GM19351 (cell line): ENCODE measurements at regions not wholly inside any gene's neighbourhood (a gene's known extent, or its start where the extent isn't known, plus 50 kb on each side); places are given as distances from the start of the nearest gene placed in this dataset.

Source experiments
- ATAC-seq: cut with Tn5 transposase; IDR thresholded peaks from one replicate; pipeline ENCODE4 v1.9.1; 2021; ENCODE audit warnings: mild to moderate bottlenecking, moderate library complexity; ENCODE audit not compliant: unreplicated experiment

DNA sequence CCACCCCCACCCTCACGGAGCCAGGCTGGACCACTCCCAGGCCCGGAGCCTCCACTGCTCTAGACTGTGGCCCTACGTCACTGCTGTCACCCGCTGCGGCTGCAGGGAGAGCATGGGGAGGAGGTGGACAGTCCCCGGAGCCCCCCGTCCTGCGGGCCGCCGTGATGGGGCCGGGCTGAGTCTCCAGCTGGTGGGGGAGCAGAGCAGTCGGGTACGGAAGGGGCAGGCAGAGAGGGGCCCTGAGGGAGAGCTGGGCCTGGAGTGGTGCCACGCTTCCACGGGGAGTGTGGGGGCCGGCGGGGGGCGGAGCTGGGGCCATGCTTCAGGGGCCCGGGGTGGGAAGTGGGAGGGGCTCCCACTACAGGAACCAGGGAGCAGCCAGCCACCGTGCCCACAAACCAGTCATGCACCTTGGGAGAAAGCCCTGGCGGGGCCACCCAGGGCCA, 98.9 kb upstream of the KCNK1 start:
- no peak for ATAC-seq

DNA sequence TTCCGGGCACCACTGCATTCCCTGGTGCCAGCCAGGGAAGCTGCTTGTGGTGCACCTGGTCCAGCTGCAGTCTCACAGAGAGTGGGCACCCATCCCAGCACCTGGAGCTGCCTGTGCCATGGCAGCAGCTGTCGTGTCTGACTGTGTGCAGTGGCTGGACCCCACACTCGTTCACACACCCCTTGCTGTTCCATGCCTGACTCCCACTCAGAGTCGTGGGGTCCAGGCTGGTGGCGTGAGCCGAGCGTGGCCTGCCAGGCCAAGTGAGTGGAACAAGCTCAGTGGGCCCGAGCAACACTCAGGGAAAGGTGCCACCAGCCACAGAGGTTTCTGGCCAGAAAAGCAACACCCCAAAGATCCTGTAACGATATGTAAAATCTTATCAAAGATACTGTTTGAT, 97.2 kb upstream of the KCNK1 start:
- ATAC-seq = no peak

DNA sequence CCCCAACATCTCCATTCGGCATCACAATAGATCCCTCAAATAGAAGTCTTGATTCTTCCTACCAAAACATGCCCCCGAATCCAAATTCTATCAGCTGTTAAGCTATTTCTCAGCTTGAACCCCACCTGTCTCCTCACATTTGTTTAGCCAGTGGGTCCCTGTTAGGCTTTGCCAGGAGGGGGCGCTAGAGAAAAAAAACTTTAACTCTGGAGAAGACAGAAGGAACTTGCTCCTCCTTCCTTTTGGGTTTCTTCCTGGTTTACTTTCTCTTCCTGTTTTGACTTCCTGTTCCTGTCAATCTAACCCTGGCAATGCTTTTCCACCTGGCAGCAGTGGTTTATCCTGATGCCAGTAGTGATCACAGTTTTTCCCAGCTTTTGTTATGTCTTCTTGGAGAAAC, 95.6 kb upstream of the KCNK1 start:
- ATAC-seq = peak; percentile 51

DNA sequence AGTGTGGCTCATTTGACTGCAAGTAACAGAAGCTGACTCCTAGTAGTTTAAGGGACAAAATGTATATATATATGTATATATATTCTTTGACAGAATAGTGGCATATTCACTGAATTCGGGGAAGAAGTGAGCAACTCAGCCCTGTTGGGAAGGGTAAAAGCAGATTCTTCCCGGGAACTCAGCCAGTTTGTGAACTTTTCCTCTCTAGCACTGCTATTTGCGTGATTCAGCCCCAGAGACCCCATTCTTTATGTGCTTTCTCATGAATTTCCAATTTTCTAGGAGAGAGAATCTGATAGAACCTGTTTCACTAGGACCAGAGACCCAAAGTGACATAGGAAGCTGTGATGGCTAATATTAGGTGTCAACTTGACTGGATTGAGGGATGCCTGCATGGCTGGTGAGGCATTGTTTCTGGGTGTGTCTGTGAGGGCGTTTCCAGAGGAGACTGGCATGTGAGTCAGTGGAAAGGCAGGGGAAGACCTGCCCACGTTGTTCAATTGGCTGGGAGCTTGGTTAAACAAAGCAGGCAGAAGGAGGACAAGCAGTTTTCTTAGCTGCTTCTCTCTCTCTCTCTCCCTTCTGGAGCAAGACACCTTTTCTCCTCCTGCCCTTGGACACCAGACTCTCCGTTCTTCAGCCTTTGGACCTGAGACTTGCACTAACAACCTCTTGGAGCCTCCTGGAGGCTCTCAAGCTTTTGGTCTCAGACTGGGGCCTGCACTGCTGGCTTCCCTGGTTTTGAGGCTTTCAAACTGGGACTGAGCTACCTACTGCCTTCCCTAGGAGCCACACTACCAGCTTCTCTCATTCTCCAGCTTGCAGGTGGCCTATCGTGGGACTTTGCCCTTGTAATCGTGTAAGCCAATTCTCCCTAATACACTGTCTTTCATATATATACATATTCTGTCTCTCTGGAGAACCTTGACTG, 93.4 kb upstream of the KCNK1 start:
- no peak for ATAC-seq

DNA sequence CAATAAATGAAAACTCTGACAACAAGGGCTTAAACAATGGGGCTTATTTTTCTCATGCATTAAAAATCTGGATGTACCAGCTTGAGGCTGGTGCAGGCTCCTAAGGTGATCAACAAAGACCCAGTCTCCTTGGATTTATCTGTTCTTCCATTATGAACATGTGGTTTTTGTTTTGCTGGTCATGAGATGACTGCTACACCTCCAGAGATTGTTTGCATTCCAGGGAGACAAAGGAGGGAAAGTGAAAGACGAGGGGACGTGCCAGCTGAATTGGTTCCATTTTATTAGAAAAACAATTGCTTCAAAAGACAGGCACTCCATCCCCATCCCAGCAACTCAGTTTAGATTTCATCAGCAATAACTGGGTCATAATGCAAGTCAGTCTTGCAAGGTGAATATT, 90.9 kb upstream of the KCNK1 start:
- no peak for ATAC-seq

DNA sequence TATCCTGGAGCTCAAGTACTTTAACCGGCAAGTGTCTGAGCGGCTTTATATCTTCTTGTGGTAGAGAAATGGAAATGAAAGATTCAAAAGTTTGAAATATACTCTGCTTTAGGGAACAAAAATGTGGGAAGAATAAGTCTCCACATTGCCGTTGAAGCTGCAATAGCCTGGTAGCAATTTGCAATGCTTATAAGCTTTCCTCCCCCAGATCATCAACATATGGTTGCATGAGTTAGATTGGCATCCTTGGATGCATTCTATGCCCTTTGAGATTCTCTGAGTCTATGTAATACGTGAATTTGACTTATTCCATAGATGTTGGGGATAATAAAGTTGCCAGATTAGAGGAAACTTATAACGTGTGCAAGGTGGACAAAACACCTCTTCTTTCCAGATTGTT, 86.1 kb upstream of the KCNK1 start:
- ATAC-seq = no peak

DNA sequence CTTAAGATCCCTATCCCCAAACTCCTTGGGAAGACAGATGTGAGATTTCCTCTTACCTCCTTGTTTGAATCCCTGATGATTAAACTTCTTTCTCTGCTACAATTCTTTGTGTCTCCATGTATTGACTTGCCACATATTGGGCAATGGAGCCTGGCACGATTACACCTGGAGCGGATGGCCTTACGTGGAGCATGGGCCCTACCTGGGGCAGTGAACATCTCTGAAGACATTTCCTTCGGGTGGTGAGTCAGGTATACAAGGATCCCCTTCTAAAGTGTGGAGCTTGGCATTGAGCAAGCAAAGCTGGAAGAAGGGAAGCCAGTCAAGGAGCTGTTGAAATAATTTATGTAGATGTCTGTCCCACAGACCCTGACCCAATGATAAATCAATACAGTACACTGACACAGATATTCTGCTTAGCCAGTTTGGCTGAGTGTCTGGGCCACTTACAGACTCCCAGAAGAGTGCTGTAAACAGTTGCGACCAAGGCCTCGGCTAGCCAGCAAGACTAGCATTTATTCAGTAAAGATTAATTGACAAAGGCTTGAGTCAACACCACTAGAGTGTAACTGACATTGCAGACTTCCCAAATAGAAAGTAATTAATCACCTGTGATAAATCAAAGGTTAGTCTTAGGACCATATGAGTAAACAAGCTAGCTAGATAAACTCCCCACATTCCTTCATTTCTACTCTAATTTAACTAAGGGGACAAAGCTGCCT, 83.1 kb upstream of the KCNK1 start:
- no peak for ATAC-seq

DNA sequence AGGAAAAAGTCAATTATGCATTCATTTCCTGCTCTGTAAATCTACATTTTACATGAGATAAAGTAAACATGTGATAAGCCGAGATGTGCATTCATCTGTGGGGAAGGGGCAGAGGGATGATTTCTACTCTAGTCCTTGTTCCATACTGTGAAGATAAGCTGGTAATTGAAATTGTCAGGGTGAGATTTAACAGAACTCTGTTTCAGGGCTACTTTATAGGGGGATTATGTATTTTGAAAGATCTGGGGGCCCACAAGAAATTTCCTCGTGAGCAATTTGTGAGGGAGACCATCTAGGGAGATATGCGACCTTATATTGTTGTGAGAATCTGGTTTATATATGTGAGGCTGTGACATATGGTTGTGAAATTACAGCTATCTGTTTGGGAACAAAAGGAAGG, 73.1 kb upstream of the KCNK1 start:
- ATAC-seq = no peak

DNA sequence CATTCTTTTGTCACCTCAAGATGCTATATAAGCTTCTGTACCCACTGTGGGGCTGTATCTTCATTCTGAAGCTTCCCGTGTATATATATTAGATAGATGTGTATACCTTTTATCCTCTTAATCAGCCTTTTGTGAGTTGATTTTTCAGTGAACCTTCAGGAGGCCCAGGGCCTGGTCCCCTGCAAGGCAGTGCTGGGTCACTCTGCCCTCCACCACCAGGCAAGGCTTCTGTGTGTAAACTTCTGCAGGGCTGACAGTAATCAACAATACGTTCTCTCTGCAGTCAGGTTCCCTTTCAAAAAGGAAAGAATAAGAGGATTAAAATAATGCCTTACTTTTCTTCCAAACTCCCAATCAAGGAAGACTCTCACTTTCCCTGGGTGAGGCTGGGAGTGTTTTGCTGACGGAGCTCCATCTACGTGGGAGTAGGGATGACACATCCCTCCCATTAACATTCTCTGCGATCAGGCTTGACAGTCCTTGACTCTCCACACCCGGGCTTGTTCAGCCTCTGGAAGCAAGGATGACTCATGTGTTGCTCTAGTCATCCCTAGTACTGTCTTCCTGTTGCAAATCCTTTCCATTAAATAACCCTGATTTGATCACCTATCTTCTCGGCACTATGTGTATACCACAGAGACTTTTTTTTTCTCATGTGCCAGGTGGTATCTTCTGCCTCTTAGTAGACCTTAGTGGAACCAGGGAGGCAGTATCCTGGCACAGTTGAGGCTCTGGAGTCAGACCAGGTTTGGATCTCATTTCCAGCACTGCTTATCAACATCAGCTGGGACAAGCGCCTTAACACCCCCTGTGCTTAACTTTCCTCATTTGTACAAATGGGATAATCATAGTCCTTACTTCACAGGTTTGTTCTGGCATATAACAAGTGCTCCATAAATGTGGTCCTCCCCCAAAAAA, 70.3 kb upstream of the KCNK1 start:
- no peak for ATAC-seq

DNA sequence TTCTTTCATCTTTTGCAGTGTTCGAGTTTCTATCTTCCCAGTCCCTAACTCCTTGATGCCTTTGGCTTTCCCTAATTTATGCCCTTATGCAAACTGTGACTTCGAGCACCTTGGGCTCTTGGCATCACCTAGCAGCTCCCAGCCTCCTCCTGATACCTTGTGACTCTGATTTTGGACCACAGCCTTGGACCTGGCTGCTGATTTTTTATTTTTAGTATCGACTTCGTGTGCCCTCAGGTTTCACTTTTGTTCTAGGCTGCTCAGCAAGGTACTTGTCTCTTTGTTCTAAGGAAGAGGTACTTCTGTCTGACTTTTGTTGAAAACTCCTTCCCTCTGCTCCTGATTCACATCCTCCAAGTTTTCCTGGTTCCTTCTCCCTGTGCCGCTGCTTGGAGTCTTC, 69.6 kb upstream of the KCNK1 start:
- ATAC-seq = no peak

DNA sequence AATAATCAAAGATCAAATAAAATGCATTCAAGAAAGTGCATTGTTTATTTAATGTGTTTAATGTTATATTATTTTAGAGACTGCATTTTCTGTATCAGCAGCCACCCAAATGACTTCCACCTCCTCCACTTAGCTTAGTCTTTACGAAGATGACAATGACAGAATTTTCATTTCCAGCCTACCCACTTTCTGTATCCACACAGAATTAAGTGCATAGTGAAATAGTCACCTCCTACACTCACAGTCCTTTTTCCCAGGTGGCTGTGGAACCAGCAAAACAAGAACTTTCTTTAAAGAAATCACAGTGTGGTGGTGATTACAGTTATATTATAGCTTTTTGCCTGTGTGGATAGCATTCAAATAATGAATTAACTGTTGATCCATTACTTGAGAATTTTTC, 66.2 kb upstream of the KCNK1 start:
- no peak for ATAC-seq

DNA sequence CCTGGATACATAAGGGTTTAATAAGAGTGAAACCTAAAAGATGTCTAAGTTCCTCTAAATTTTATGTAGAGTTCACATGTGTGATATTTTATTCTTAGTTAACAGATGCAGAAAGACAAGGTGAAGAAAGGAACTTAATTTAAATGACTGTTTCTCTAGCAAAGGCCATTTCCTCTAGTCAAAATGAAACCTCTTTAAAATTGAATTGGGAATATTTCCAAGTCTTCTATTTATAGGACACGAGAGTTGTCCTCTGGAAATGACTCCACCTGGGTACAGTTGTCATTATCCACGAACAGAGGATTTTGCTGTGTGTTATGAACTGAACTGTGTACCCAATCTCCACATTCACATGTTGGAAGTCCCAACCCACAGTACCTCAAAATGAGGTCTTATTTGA, 64.5 kb upstream of the KCNK1 start:
- no peak for ATAC-seq

DNA sequence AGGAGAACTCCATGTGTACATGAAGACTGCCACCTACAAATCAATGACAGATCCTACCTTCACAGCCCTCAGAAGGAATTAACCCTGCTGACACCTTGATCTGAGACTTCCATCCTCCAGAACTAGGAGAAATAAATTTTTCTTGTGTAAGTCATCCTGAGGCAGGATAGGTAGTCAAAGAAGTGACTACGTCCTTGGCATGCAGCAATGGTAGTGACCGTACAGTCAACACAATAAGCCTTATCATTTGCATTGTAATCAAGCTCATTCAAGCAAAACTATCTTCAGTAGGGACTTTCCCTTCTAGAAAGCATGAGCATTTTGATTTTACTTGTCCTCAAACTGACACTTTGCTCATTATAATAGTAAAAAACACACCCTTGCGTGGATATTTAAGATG, 64.0 kb upstream of the KCNK1 start:
- no peak for ATAC-seq

DNA sequence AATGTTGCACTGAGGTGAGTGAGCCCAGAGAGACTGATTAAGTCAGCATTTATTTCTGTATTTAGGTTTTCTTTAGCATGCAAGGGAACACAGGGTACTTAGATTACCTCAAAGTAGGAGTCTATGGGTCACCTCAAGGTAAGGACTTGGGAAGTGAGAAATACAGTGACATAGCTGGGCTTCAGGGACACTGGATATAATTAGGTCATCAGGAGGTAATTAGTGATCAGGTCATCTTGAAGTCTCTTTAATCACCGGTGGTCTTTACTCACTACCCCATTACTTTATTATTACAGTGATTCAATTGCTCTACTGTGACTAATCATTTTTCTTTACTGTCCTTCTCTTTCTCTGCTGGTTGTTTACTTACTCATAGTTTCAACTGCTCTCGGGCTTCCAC, 59.9 kb upstream of the KCNK1 start:
- ATAC-seq = no peak

DNA sequence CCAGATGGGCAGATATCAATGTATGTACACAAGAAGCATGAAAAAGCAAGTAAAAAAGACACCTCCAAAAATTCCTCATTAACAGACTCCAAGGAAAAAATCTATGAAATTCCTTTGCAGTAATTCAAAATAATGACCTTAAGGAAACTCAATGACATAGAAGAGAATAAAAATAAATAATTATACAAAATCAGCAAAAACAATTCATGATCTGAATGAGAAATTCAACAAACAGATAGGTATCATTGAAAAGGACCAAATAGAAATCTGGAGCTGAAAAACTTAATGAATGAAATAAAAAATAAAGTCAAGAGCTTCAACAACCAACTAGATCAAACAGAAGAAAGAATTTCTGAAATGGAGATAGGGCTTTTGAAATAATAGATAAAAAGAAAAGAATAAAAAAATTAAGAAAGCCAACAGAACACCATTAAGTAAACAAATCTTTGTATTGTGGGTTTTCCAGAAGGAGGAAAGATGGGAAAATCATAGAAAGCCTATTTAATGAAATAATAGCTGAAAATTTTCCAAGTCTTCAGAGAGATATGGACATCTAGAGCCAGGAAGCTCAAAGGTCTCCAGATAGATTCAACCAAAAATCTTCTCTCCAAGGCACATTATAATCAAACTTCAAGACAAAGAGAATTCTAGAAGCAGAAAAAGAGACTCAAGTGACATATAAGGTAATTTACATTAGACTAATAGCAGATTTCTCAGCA, 52.0 kb upstream of the KCNK1 start:
- ATAC-seq = no peak
